ENCODE measurements at regions not wholly inside any gene's neighbourhood (a gene's known extent, or its start where the extent isn't known, plus 50 kb on each side); places are given as distances from the start of the nearest gene placed in this dataset.

DNA sequence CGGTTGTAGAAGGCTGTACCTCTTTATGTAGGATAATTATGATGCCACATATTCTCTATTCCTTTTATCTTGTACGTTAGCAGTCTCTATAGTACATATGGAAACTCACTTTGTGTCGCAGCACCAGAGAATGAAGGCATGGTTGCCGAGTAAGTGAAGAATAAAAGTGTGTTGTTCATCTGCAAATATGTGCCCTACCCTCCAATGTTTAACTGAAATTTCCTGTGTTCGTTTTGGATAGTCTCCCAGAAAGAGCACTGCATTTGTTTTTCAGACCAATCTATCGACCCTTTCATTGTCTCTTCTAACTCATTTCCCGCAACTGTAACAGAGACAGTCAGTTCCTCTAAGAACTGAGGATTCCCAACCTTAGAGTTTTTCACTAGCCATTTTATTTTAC lies 592.8 kb downstream of the TUSC7 start:
- no peak for DNase-seq (ENCODE audit: low read depth)
- TF ChIP-seq, protein P1, sequence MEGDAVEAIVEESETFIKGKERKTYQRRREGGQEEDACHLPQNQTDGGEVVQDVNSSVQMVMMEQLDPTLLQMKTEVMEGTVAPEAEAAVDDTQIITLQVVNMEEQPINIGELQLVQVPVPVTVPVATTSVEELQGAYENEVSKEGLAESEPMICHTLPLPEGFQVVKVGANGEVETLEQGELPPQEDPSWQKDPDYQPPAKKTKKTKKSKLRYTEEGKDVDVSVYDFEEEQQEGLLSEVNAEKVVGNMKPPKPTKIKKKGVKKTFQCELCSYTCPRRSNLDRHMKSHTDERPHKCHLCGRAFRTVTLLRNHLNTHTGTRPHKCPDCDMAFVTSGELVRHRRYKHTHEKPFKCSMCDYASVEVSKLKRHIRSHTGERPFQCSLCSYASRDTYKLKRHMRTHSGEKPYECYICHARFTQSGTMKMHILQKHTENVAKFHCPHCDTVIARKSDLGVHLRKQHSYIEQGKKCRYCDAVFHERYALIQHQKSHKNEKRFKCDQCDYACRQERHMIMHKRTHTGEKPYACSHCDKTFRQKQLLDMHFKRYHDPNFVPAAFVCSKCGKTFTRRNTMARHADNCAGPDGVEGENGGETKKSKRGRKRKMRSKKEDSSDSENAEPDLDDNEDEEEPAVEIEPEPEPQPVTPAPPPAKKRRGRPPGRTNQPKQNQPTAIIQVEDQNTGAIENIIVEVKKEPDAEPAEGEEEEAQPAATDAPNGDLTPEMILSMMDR (IDR thresholded peaks at IDR 0.05; ENCODE audit: low read depth, low read length) = no peak
- TF ChIP-seq, protein P2, sequence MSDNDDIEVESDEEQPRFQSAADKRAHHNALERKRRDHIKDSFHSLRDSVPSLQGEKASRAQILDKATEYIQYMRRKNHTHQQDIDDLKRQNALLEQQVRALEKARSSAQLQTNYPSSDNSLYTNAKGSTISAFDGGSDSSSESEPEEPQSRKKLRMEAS (IDR thresholded peaks at IDR 0.05; ENCODE audit: low read depth, low read length) = no peak
- no peak overlapping the region for H3K4me3 ChIP-seq (ENCODE audit: low read depth, low read length)

DNA sequence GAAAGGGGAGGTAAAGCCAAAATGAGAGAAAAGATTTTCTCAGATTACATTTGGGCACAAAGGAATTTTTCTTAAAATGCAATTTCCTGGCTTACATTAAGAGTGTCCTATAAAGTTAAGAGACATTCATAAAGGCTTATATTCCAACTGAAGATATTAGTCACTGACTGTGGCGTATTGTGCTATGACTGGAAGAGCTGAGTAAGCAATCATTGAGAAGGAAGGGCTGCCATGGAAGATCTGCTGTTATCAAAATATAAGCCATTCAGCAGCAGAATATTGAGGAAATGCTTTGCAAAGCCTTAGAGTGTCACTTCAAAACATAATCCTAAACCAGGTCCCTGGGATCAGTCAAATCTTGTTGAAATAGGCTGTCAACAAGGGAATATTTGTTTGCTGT lies 593.9 kb downstream of the TUSC7 start:
- H3K4me3 ChIP-seq (ENCODE audit: low read depth, low read length) = no peak overlapping the region
- DNase-seq (ENCODE audit: low read depth) = no peak

DNA sequence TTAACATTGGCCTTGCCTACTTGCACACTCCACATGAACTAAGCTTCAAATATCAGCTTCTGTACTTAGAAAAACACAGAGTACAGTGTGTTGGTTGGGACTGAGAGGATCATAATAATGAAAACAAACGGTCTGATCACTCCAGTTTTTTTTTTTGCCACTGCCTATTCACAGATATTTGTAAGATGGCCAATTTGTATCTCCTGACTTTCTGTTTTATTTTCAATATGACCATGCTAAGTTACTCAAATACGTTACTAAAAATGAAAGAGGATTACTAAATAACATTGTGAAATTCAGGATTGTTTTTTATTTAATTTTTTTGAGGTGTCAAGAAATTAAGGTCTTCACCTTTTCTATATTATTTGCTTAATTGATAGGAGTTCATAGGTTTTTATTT lies 595.1 kb downstream of the TUSC7 start:
- H3K4me3 ChIP-seq (ENCODE audit: low read depth, low read length) = no peak overlapping the region
- DNase-seq (ENCODE audit: low read depth) = no peak
- no peak for TF ChIP-seq MYC (IDR thresholded peaks at IDR 0.05; ENCODE audit: low read depth, low read length)
- TF ChIP-seq, protein P2 (IDR thresholded peaks at IDR 0.05; ENCODE audit: low read depth, low read length) = no peak
- TF ChIP-seq POLR2A (IDR thresholded peaks at IDR 0.05; ENCODE audit: extremely low read depth, insufficient read length) = no peak
- TF ChIP-seq, protein P1 (IDR thresholded peaks at IDR 0.05; ENCODE audit: low read depth, low read length) = no peak

More for the DNA sequence above, 593.9 kb downstream of the TUSC7 start:
- TF ChIP-seq, protein P1 (IDR thresholded peaks at IDR 0.05; ENCODE audit: low read depth, low read length) = no peak
- TF ChIP-seq, protein P2 (IDR thresholded peaks at IDR 0.05; ENCODE audit: low read depth, low read length) = no peak
- TF ChIP-seq POLR2A (IDR thresholded peaks at IDR 0.05; ENCODE audit: extremely low read depth, insufficient read length) = no peak
- TF ChIP-seq MYC (IDR thresholded peaks at IDR 0.05; ENCODE audit: low read depth, low read length) = no peak

DNA sequence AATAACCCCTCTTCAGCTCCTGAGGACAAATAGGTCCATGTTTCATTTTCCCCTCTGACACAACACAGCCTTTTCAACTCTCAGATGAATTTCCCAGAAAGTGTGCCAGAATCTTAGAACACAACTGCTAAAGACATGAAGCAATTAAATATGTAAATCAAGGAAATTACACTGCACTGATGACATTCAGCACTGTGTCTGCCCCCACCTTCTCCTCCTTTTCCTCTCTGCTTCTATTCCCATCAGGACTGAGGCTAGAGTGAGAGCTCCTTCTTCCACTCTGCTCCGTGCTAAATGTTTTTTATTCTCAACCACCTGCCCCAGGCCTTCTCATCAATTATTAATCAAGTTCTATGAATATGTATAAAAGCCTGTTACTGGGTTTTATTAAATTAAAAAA lies 596.1 kb downstream of the TUSC7 start:
- TF ChIP-seq MYC (IDR thresholded peaks at IDR 0.05; ENCODE audit: low read depth, low read length) (no peak), POLR2A (IDR thresholded peaks at IDR 0.05; ENCODE audit: extremely low read depth, insufficient read length) (no peak)
- TF ChIP-seq, protein P1 (IDR thresholded peaks at IDR 0.05; ENCODE audit: low read depth, low read length) = no peak
- TF ChIP-seq, protein P2 (IDR thresholded peaks at IDR 0.05; ENCODE audit: low read depth, low read length) = no peak
- DNase-seq (ENCODE audit: low read depth) = no peak
- no peak overlapping the region for H3K4me3 ChIP-seq (ENCODE audit: low read depth, low read length)

DNA sequence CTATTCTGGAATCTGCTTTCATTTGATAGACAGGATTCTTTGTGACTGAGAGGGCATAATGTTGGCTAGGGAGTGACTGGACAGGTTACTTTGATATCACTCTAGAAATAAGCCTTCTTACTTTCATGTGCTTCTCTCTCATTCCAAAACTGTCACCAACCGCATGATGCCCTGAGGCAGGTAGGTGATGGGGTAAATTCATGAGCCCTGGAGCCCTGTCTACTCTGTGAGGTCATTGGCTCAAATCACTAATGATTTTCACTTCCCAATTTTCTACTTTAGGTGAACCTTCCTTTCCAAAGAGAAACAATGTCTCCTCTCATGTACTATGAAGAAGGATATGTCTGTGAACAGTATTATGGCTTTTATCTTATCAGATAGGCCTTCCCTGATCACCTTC lies 596.7 kb downstream of the TUSC7 start:
- no peak for DNase-seq (ENCODE audit: low read depth)
- TF ChIP-seq POLR2A (IDR thresholded peaks at IDR 0.05; ENCODE audit: extremely low read depth, insufficient read length) (no peak), MYC (IDR thresholded peaks at IDR 0.05; ENCODE audit: low read depth, low read length) (no peak)
- TF ChIP-seq, protein P2 (IDR thresholded peaks at IDR 0.05; ENCODE audit: low read depth, low read length) = no peak
- TF ChIP-seq, protein P1 (IDR thresholded peaks at IDR 0.05; ENCODE audit: low read depth, low read length) = no peak
- no peak overlapping the region for H3K4me3 ChIP-seq (ENCODE audit: low read depth, low read length)

DNA sequence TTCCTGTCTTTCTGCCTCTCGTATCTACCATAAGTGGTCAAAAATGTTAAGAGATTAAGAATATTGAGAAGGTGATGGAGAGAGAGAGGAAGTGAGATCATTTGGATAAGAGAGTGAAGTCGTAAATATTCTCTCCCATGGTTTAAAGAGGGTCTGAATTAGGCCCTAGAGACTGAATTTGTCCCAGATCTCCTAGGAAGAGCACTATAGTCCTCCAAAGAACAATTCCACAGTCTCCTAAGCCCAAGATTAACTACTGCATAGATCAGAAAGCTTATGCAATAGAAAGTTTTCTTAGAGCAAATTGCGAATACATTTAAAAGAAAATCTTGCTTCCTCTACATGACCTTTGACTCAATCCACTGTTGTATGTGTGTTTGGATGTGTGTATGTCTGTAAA lies 598.8 kb downstream of the TUSC7 start:
- TF ChIP-seq POLR2A (IDR thresholded peaks at IDR 0.05; ENCODE audit: extremely low read depth, insufficient read length) = no peak
- no peak for TF ChIP-seq MYC (IDR thresholded peaks at IDR 0.05; ENCODE audit: low read depth, low read length)
- TF ChIP-seq, protein P1 (IDR thresholded peaks at IDR 0.05; ENCODE audit: low read depth, low read length) = no peak
- TF ChIP-seq, protein P2 (IDR thresholded peaks at IDR 0.05; ENCODE audit: low read depth, low read length) = no peak
- H3K4me3 ChIP-seq (ENCODE audit: low read depth, low read length) = no peak overlapping the region
- no peak for DNase-seq (ENCODE audit: low read depth)
